B cell (primary cell): ENCODE measurements at regions not wholly inside any gene's neighbourhood (a gene's known extent, or its start where the extent isn't known, plus 50 kb on each side); places are given as distances from the start of the nearest gene placed in this dataset.

Experiments used
- ATAC-seq: fragments of 200-7000 bp; cut with Tn5 transposase; one replicate; pipeline ENCODE4 v1.10.0; 2021; ENCODE audit warnings: low read depth, mild to moderate bottlenecking, moderate number of reproducible peaks, moderate library complexity
- CTCF ChIA-PET: fragments of 350-600 bp; sonication (Branson Sonifier 250); formaldehyde crosslinking; loops from one replicate; lab custom pipeline; 2021; ENCODE audit warnings: antibody characterized with exemption, inconsistent platforms; lab: Charles Lee
- POLR2A ChIA-PET: fragments of 350-600 bp; sonication (Branson Sonifier 250); formaldehyde crosslinking; loops from one replicate; lab custom pipeline; 2021; ENCODE audit warnings: antibody characterized with exemption; lab: Charles Lee
- DNase-seq: peaks from one replicate; pipeline ENCODE4 v3.0.0; 2013
- H2AFZ ChIP-seq: 2 replicates; pipeline ENCODE4 v1.6.1; 2012; ENCODE audit warnings: mild to moderate bottlenecking, low read depth, low read length; ENCODE audit not compliant: insufficient read depth, poor library complexity, severe bottlenecking
- H3K27ac ChIP-seq, 2 donors: 1 replicate in 1 of 2; 2 replicates in 1 of 2; pipeline ENCODE4 v1.5.1; 2012 to 2013; ENCODE audit warnings: low read length in 2 of 2, mild to moderate bottlenecking in 2 of 2, moderate library complexity in 1 of 2
- H3K27me3 ChIP-seq, 4 experiments: fragments of 200-600 bp in 1 of 4; sonication (generic) in 1 of 4; replicated peaks in 1 of 4; 1 replicate in 2 of 4; 2 replicates in 2 of 4; pipeline versions ENCODE4 v1.6.1 to v1.7.0; 2013 to 2016; ENCODE audit warnings: low read length in 3 of 4, mild to moderate bottlenecking in 2 of 4, mixed read lengths in 1 of 4, moderate library complexity in 1 of 4; ENCODE audit not compliant: insufficient read depth in 4 of 4, control insufficient read depth in 3 of 4; ENCODE audit errors: control extremely low read depth in 1 of 4
- H3K36me3 ChIP-seq, 2 experiments: replicated peaks in 1 of 2; 1 replicate in 1 of 2; 2 replicates in 1 of 2; pipeline versions ENCODE4 v1.6.1 to v1.7.1; 2013; ENCODE audit warnings: low read length in 1 of 2; ENCODE audit not compliant: insufficient read depth in 2 of 2, control insufficient read depth in 1 of 2; ENCODE audit errors: control extremely low read depth in 1 of 2, extremely low read depth in 1 of 2
- H3K4me1 ChIP-seq, 2 donors: fragments of 200-600 bp in 1 of 2; sonication (generic) in 1 of 2; 1 replicate in 1 of 2; 2 replicates in 1 of 2; pipeline versions ENCODE4 v1.5.1 to v1.6.1; 2013 to 2017; ENCODE audit warnings: low read length in 2 of 2; ENCODE audit not compliant: control insufficient read depth in 2 of 2, insufficient read depth in 2 of 2
- H3K4me2 ChIP-seq: replicated peaks from 2 replicates; pipeline ENCODE3; 2012; ENCODE audit warnings: mild to moderate bottlenecking, low read depth, low read length; ENCODE audit not compliant: poor library complexity, severe bottlenecking
- H3K4me3 ChIP-seq, 5 experiments: fragments of 200-600 bp in 1 of 5; sonication (generic) in 1 of 5; 1 replicate in 3 of 5; 2 replicates in 2 of 5; pipeline versions ENCODE4 v1.5.1 to v1.7.0; 2011 to 2016; ENCODE audit warnings: low read length in 4 of 5, mild to moderate bottlenecking in 4 of 5, low read depth in 2 of 5, control low read depth in 1 of 5, moderate library complexity in 1 of 5; ENCODE audit not compliant: insufficient read depth in 1 of 5; ENCODE audit errors: control extremely low read depth in 1 of 5, extremely low read depth in 1 of 5
- H3K79me2 ChIP-seq: fragments of 200-600 bp; sonication (generic); one replicate; pipeline ENCODE4 v1.6.0; 2016; ENCODE audit warnings: low read length; ENCODE audit not compliant: control insufficient read depth, insufficient read depth
- H3K9ac ChIP-seq: fragments of 200-600 bp; sonication (generic); 2 replicates; pipeline ENCODE4 v1.6.1; 2017; ENCODE audit warnings: mild to moderate bottlenecking, low read length, moderate library complexity
- H3K9me3 ChIP-seq, 3 donors: one replicate each; pipeline versions ENCODE4 v1.6.1 to v1.7.1; 2013; ENCODE audit warnings: low read length in 2 of 3; ENCODE audit not compliant: control insufficient read depth in 2 of 3, insufficient read depth in 1 of 3; ENCODE audit errors: control extremely low read depth in 1 of 3
- H4K20me1 ChIP-seq: 2 replicates; pipeline ENCODE4 v1.6.0; 2012; ENCODE audit warnings: mild to moderate bottlenecking, low read length; ENCODE audit not compliant: insufficient read depth, control insufficient read depth, poor library complexity, severe bottlenecking
- H3K27ac Mint-ChIP-seq: one replicate; pipeline ENCODE4 v1.8.0; 2021; ENCODE audit warnings: mixed read lengths
- H3K27me3 Mint-ChIP-seq: one replicate; pipeline ENCODE4 v1.8.0; 2021; ENCODE audit warnings: mixed read lengths
- H3K4me1 Mint-ChIP-seq: one replicate; pipeline ENCODE4 v1.8.0; 2021; ENCODE audit warnings: mixed read lengths
- H3K4me3 Mint-ChIP-seq: one replicate; pipeline ENCODE4 v1.8.0; 2021; ENCODE audit warnings: mixed read lengths
- H3K9me3 Mint-ChIP-seq: one replicate; pipeline ENCODE4 v1.8.0; 2022; ENCODE audit warnings: mixed read lengths; ENCODE audit not compliant: insufficient read depth
- EZH2 ChIP-seq: IDR thresholded peaks from 2 replicates; pipeline ENCODE4 v1.6.1; 2012; ENCODE audit warnings: borderline replicate concordance, low read depth, mild to moderate bottlenecking, moderate library complexity, low read length; ENCODE audit not compliant: insufficient read depth, poor library complexity, severe bottlenecking
- WGBS: methylation state at CpG from one replicate; pipeline ENCODE4 v1.1.5; 2013; ENCODE audit warnings: missing lambda C conversion rate; ENCODE audit not compliant: insufficient coverage; 5-methylcytosine and 5-hydroxymethylcytosine counted together
- intact Hi-C: fragments of 100-400 bp; cut with micrococcal nuclease; formaldehyde crosslinking; loops from one replicate; pipeline ENCODE4 v1.10.0; 2022
- TF ChIP-seq, protein P1 (sequence below): fragments of 200-600 bp; IDR thresholded peaks from one replicate; pipeline ENCODE4 v1.8.0; 2022; ENCODE audit warnings: antibody characterized with exemption, mild to moderate bottlenecking

DNA sequence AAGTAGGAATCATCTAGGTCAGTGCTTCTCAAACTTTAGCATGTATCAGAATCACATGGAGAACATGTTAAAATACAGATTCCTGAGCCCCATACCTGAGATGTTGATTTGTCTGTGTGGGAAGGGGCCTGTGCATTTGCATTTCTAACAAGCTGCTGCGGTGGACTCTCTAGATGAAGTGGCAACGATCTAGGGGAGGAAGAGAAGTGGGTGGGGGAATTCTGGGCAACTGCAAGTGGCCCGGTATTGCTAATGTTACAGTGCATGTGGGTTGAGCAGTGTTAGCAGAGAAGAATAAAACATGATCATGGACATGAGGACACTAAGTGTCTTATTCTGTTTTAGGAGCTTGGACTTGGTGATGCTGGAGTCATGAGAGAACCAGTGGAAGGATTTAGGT lies 329.0 kb downstream of the OLFM4 start:
- no peaks in the 10 kb centered on the region for H3K27me3 Mint-ChIP-seq

DNA sequence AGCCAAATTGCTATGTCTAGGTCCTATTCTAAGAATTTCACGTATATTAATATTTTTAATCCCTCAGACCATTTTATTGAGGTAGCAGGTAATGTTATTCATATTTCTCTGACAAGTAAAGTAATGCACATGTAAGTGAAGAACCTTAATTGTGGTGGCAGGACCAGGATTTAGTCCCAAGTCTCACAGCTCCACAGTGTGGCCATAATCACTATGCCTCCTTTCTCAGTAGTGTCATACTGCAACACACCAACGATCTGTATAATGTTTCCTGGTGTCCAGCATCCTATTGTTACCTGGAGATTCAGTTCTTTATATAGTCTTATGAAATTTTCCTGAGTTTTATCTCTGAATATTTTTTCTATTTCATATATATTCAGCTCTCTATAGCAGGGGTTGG lies 340.3 kb downstream of the OLFM4 start:
- DNase-seq (no peak), ATAC-seq (no peak)
- Histone ChIP-seq H3K9me3 (no peaks in the 10 kb centered on the region), H3K9ac (no peak overlapping the region), H3K27me3 (no peaks in the 10 kb centered on the region), H2AFZ (no peak overlapping the region), H4K20me1 (no peaks in the 10 kb centered on the region), H3K4me2 (no peak overlapping the region), H3K27ac (no peak overlapping the region), H3K4me3 (no peak overlapping the region), H3K4me1 (no peaks in the 10 kb centered on the region), H3K79me2 (no peaks in the 10 kb centered on the region), H3K36me3 (no peaks in the 10 kb centered on the region)
- no peak for TF ChIP-seq EZH2
- TF ChIP-seq, protein P1, sequence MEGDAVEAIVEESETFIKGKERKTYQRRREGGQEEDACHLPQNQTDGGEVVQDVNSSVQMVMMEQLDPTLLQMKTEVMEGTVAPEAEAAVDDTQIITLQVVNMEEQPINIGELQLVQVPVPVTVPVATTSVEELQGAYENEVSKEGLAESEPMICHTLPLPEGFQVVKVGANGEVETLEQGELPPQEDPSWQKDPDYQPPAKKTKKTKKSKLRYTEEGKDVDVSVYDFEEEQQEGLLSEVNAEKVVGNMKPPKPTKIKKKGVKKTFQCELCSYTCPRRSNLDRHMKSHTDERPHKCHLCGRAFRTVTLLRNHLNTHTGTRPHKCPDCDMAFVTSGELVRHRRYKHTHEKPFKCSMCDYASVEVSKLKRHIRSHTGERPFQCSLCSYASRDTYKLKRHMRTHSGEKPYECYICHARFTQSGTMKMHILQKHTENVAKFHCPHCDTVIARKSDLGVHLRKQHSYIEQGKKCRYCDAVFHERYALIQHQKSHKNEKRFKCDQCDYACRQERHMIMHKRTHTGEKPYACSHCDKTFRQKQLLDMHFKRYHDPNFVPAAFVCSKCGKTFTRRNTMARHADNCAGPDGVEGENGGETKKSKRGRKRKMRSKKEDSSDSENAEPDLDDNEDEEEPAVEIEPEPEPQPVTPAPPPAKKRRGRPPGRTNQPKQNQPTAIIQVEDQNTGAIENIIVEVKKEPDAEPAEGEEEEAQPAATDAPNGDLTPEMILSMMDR: no peak
- intact Hi-C loops: no loop called here
- Mint-ChIP-seq H3K27me3 (no peaks in the 10 kb centered on the region), H3K9me3 (no peaks in the 10 kb centered on the region), H3K4me3 (no peak overlapping the region), H3K27ac (no peak overlapping the region), H3K4me1 (no peaks in the 10 kb centered on the region)
- ChIA-PET POLR2A (no interaction called here), CTCF (no interaction called here)
- no CpG with 5 or more reads among the region's 2 CpGs for WGBS

More for the DNA sequence above, 329.0 kb downstream of the OLFM4 start:
- Mint-ChIP-seq H3K27ac (no peak overlapping the region), H3K4me1 (no peaks in the 10 kb centered on the region), H3K4me3 (no peak overlapping the region), H3K9me3 (no peaks in the 10 kb centered on the region)
- Histone ChIP-seq H2AFZ (no peak overlapping the region), H3K4me1 (no peaks in the 10 kb centered on the region), H3K36me3 (no peaks in the 10 kb centered on the region), H3K4me3 (no peak overlapping the region), H3K9ac (no peak overlapping the region), H3K27ac (no peak overlapping the region), H3K79me2 (no peaks in the 10 kb centered on the region), H3K9me3 (no peaks in the 10 kb centered on the region), H4K20me1 (no peaks in the 10 kb centered on the region), H3K4me2 (no peak overlapping the region), H3K27me3 (no peaks in the 10 kb centered on the region)
- intact Hi-C loops: no loop called here
- CTCF ChIA-PET: no interaction called here
- 68% methylated on average over 3 of the region's 3 CpGs for WGBS
- no peak for TF ChIP-seq EZH2
- TF ChIP-seq, protein P1: no peak
- DNase-seq (no peak), ATAC-seq (no peak)
- POLR2A ChIA-PET: no interaction called here
